HepG2 (cell line): ENCODE measurements at regions not wholly inside any gene's neighbourhood (a gene's known extent, or its start where the extent isn't known, plus 50 kb on each side); places are given as distances from the start of the nearest gene placed in this dataset.
A peak's percentile ranks its signal among the peaks of the same experiment; 100 is the strongest.

ENCODE experiments used
- ATAC-seq: fragments of 200-7000 bp; cut with Tn5 transposase; 3 replicates; pipeline ENCODE4 v1.9.1; 2020; ENCODE audit warnings: mild to moderate bottlenecking, moderate library complexity
- BruUV-seq: library from RNA; stranded (reverse); fragments of 400-500 nt; replicated peaks from 2 replicates; lab custom pipeline; 2021; lab: Mats Ljungman, UMichigan
- CTCF ChIA-PET: fragments of 300-600 bp; formaldehyde crosslinking; extraction: SDS; loops from one replicate; lab custom pipeline; 2021; ENCODE audit warnings: low total read pairs, inconsistent platforms, low intra/inter-chr PET ratio; lab: Yijun Ruan, JAX
- POLR2A ChIA-PET: fragments of 350-600 bp; sonication (Branson Sonifier 250); formaldehyde crosslinking; loops from one replicate; lab custom pipeline; 2020; ENCODE audit warnings: antibody characterized with exemption, inconsistent platforms; lab: Yijun Ruan, JAX
- DNase-seq: peaks from one replicate; pipeline ENCODE4 v3.0.0-alpha.2; 2015; ENCODE audit warnings: low spot score
- FAIRE-seq: peaks from 3 replicates; lab custom pipeline; 2011; peaks lifted over from hg19 to GRCh38; lab: Jason Lieb, UNC
- H2AFZ ChIP-seq: one replicate; pipeline ENCODE4 v1.6.1; 2011; ENCODE audit warnings: low read length, inconsistent platforms
- H3K27ac ChIP-seq: fragments of 300-600 bp; 3 replicates; pipeline ENCODE4 v1.8.0; 2011; ENCODE audit warnings: mixed run types, mild to moderate bottlenecking, mixed read lengths, low read length, inconsistent platforms; ENCODE audit not compliant: insufficient read depth; ENCODE audit errors: extremely low read length
- H3K27me3 ChIP-seq, 2 experiments: fragments of 200-600 bp in 1 of 2; 2 replicates in 1 of 2; 3 replicates in 1 of 2; pipeline versions ENCODE4 v1.6.0 to v1.8.0; 2011; ENCODE audit warnings: low read length in 2 of 2, mild to moderate bottlenecking in 2 of 2, moderate library complexity in 2 of 2, inconsistent platforms in 1 of 2; ENCODE audit not compliant: insufficient read depth in 2 of 2, control insufficient read depth in 1 of 2
- H3K36me3 ChIP-seq, 2 experiments: fragments of 200-600 bp in 1 of 2; replicated peaks in 1 of 2; 2 replicates in 1 of 2; 3 replicates in 1 of 2; pipeline versions ENCODE4 v1.5.1 to v1.8.0; 2011; ENCODE audit warnings: low read length in 2 of 2, inconsistent platforms in 1 of 2; ENCODE audit not compliant: insufficient read depth in 2 of 2, control insufficient read depth in 1 of 2
- H3K4me1 ChIP-seq: 2 replicates; pipeline ENCODE4 v1.5.1; 2012; ENCODE audit warnings: low read length, inconsistent platforms; ENCODE audit not compliant: insufficient read depth
- H3K4me2 ChIP-seq: 2 replicates; pipeline ENCODE4 v1.6.0; 2011; ENCODE audit warnings: low read depth, low read length, inconsistent platforms
- H3K4me3 ChIP-seq, 3 experiments: fragments of 200-600 bp in 1 of 3; sonication (generic), shearing (Covaris generic) in 1 of 3; replicated peaks in 1 of 3; 2 replicates each; pipeline ENCODE4 v1.5.1; 2011 to 2016; ENCODE audit warnings: low read length in 3 of 3, inconsistent platforms in 2 of 3, low read depth in 2 of 3, mild to moderate bottlenecking in 2 of 3, control low read depth in 1 of 3, mixed read lengths in 1 of 3; ENCODE audit not compliant: insufficient read depth in 1 of 3
- H3K79me2 ChIP-seq: one replicate; pipeline ENCODE4 v1.6.1; 2011; ENCODE audit warnings: low read length, inconsistent platforms; ENCODE audit not compliant: insufficient read depth
- H3K9ac ChIP-seq: 2 replicates; pipeline ENCODE4 v1.6.0; 2011; ENCODE audit warnings: mild to moderate bottlenecking, low read depth, low read length, inconsistent platforms; ENCODE audit not compliant: insufficient read depth
- H3K9me3 ChIP-seq: 2 replicates; pipeline ENCODE4 v1.5.1; 2012; ENCODE audit warnings: mild to moderate bottlenecking, low read length
- H4K20me1 ChIP-seq: 2 replicates; pipeline ENCODE4 v1.6.0; 2011; ENCODE audit warnings: inconsistent platforms, mild to moderate bottlenecking, low read length, moderate library complexity; ENCODE audit not compliant: insufficient read depth
- EP300 ChIP-seq, 3 experiments: sonication (generic) in 1 of 3; formaldehyde crosslinking in 1 of 3; IDR thresholded peaks; 2 replicates each; pipeline versions ENCODE4 v1.5.1 to v1.6.1; 2011 to 2020; ENCODE audit warnings: low read depth in 2 of 3, low read length in 2 of 3, borderline replicate concordance in 1 of 3, improper control_type of control experiment in 1 of 3, mild to moderate bottlenecking in 1 of 3, missing genetic modification reagents in 1 of 3, moderate library complexity in 1 of 3
- MAFF ChIP-seq: IDR thresholded peaks from 2 replicates; pipeline ENCODE4 v1.6.1; 2011; ENCODE audit warnings: low read depth, low read length, improper control_type of control experiment
- MAFK ChIP-seq, 2 experiments: IDR thresholded peaks in 1 of 2; conservative IDR thresholded peaks in 1 of 2; 2 replicates each; pipeline ENCODE4 v1.6.1; 2011; ENCODE audit warnings: improper control_type of control experiment in 2 of 2, low read length in 2 of 2
- SRSF9 ChIP-seq: fragments of 200-400 bp; formaldehyde crosslinking; IDR thresholded peaks from 2 replicates; pipeline ENCODE4 v1.6.1; 2018; ENCODE audit warnings: borderline replicate concordance, mild to moderate bottlenecking, low read depth, low read length; ENCODE audit not compliant: insufficient read depth, poor library complexity, severe bottlenecking
- ZMAT3 ChIP-seq: sonication (generic); formaldehyde crosslinking; conservative IDR thresholded peaks from 2 replicates; pipeline ENCODE4 v1.7.0; 2021; ENCODE audit warnings: missing genetic modification reagents
- ZNF33A ChIP-seq: sonication (generic); formaldehyde crosslinking; IDR thresholded peaks from 2 replicates; pipeline ENCODE4 v1.5.1; 2020; ENCODE audit warnings: missing genetic modification reagents, mild to moderate bottlenecking, moderate library complexity, borderline replicate concordance
- ZNF652 ChIP-seq: IDR thresholded peaks from 2 replicates; pipeline ENCODE4 v1.6.1; 2016; ENCODE audit warnings: low read depth, borderline replicate concordance
- ZNF839 ChIP-seq: sonication (generic); formaldehyde crosslinking; IDR thresholded peaks from 2 replicates; pipeline ENCODE4 v1.4.0; 2020; ENCODE audit warnings: missing genetic modification reagents, mild to moderate bottlenecking, borderline replicate concordance
- ZSCAN22 ChIP-seq: sonication (generic); formaldehyde crosslinking; IDR thresholded peaks from 2 replicates; pipeline ENCODE4 v1.4.0; 2020; ENCODE audit warnings: mild to moderate bottlenecking, missing genetic modification reagents
- WGBS: methylation state at CpG from one replicate; pipeline ENCODE4 v1.1.6; 2017; ENCODE audit warnings: low lambda C conversion rate; 5-methylcytosine and 5-hydroxymethylcytosine counted together
- in situ Hi-C: cut with HindIII; loops from 2 replicates; pipeline ENCODE4 v1.10.0; 2017; ENCODE audit warnings: low pct_unique_long_range_greater_than_20kb; ENCODE audit not compliant: extremely low pct_ligation_motif_present
- intact Hi-C: fragments of 100-400 bp; cut with micrococcal nuclease; formaldehyde crosslinking; loops from one replicate; pipeline ENCODE4 v1.10.0; 2022; ENCODE audit not compliant: unreplicated experiment
- TF ChIP-seq, protein P1 (sequence below), 2 experiments: sonication (generic) in 1 of 2; formaldehyde crosslinking in 1 of 2; IDR thresholded peaks; 2 replicates each; pipeline versions ENCODE4 v1.4.0 to v1.6.1; 2016 to 2020; ENCODE audit warnings: borderline replicate concordance in 1 of 2, low read depth in 1 of 2, mild to moderate bottlenecking in 1 of 2, missing genetic modification reagents in 1 of 2

DNA sequence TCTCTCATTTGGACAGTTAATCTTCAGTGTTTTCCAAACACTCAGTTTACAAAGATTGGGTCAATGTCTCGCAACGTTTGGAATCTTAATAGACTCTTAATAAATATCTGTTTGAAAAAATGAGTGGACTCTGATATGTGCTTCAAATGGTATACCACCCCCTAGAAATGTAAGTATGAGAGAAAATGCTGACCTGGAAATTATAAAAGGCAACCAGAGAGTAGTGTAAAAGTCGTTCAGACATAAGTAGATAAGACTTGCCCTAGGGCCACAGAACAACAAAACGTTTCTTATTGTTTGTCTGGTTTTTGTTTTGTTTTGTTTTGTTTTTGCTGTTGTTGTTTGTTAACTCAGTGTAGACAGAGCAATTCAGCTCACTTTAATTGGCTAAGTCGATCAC, 97.4 kb upstream of the SPTLC3 start:
- peak; percentile 70 for TF ChIP-seq MAFF
- no peak for TF ChIP-seq ZNF839 (CRISPR knock-in tag)
- TF ChIP-seq MAFK (conservative IDR thresholded peaks at IDR 0.05 in 1 of 2, IDR thresholded peaks at IDR 0.05 in 1 of 2; ENCODE audit: low read length in 2 of 2) = peak; percentile 76 to 84
- TF ChIP-seq, all 625 proteins: peak for 2
- Histone ChIP-seq H3K36me3 (no peaks in the 10 kb centered on the region), H2AFZ (no peak overlapping the region), H3K79me2 (no peaks in the 10 kb centered on the region), H3K4me3 (no peak overlapping the region), H3K9me3 (no peaks in the 10 kb centered on the region), H3K27me3 (no peaks in the 10 kb centered on the region), H3K9ac (no peak overlapping the region), H4K20me1 (no peaks in the 10 kb centered on the region), H3K4me1 (peaks cover 35% of the 10 kb centered on the region), H3K27ac (no peak overlapping the region), H3K4me2 (no peak overlapping the region)
- FAIRE-seq (no peak), DNase-seq (no peak), ATAC-seq (no peak)
- BruUV-seq = no TSS peak
- intact Hi-C loops = no loop called here
- in situ Hi-C loops = no loop called here
- CTCF ChIA-PET = no interaction called here
- POLR2A ChIA-PET = no interaction called here
- WGBS = 23% methylated on average over 5 of the region's 5 CpGs

DNA sequence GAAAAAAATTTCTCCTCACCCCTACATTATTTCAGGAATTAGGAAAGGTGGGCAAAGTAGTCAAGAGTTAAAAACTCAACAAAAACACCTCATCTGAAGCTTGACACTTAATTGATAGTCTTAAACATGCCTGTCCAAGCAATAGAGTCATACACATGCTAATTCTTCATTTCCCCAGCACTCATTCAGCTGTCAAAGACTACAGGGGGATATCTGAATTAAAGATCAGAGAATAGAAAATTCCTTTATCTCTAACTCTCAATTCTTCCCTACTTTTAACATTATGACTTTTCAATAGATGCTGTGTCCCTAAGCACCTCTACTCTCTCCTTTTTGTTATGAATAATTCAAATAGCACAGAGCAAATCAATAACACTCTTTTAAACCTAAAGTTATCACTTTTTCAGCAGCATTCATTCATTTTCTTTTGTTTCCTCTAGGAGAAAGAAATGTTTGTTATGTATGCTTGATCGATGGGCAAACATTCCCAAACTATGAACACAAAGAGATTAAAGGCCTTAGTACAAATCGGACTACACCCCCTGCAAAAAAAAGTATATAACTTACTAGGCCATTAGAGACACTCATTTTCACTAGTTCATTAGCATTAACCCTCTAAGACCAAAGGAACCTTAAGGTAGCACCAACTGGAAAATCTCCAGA, 94.9 kb upstream of the SPTLC3 start:
- H2AFZ ChIP-seq = no peak overlapping the region
- H3K9ac ChIP-seq = no peak overlapping the region
- peaks cover 43% of the 10 kb centered on the region for H3K4me1 ChIP-seq
- peak overlapping the region; percentile 14 for H3K27ac ChIP-seq
- no peaks in the 10 kb centered on the region for H3K79me2 ChIP-seq
- ChIA-PET POLR2A (no interaction called here), CTCF (interaction anchor here (1.3 kb wide), 1 partner anchor 11 kb away, joined by 3 read pairs; no protein-coding TSS in a partner anchor)
- no peak for FAIRE-seq
- H3K27me3 ChIP-seq = no peaks in the 10 kb centered on the region
- no peak overlapping the region for H3K4me3 ChIP-seq
- peak; percentile 69 for ATAC-seq
- peak; percentile 64 for DNase-seq
- H3K4me2 ChIP-seq = peak overlapping the region; percentile 30
- no peaks in the 10 kb centered on the region for H3K9me3 ChIP-seq
- no TSS peak for BruUV-seq
- in situ Hi-C loops = no loop called here
- H3K36me3 ChIP-seq = no peaks in the 10 kb centered on the region
- H4K20me1 ChIP-seq = no peaks in the 10 kb centered on the region
- intact Hi-C loops = no loop called here
- 2% methylated on average over 2 of the region's 2 CpGs for WGBS
- TF ChIP-seq EP300 (IDR thresholded peaks at IDR 0.05; ENCODE audit: low read depth in 2 of 2, low read length in 2 of 2) = peak in 1 of 2 experiments; percentile 43; a peak in 1 of 4 replicates
- no peak for TF ChIP-seq EP300 (CRISPR knock-in tag; IDR thresholded peaks at IDR 0.05; ENCODE audit: borderline replicate concordance)
- TF ChIP-seq ZNF652 (CRISPR knock-in tag) = peak; percentile 83
- TF ChIP-seq ZMAT3 = 0 out of 2 replicates have a peak, but pooled peaks have one; percentile 30
- no peak for TF ChIP-seq ZSCAN22 (CRISPR knock-in tag)
- TF ChIP-seq, protein P1, sequence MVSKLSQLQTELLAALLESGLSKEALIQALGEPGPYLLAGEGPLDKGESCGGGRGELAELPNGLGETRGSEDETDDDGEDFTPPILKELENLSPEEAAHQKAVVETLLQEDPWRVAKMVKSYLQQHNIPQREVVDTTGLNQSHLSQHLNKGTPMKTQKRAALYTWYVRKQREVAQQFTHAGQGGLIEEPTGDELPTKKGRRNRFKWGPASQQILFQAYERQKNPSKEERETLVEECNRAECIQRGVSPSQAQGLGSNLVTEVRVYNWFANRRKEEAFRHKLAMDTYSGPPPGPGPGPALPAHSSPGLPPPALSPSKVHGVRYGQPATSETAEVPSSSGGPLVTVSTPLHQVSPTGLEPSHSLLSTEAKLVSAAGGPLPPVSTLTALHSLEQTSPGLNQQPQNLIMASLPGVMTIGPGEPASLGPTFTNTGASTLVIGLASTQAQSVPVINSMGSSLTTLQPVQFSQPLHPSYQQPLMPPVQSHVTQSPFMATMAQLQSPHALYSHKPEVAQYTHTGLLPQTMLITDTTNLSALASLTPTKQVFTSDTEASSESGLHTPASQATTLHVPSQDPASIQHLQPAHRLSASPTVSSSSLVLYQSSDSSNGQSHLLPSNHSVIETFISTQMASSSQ (IDR thresholded peaks at IDR 0.05; ENCODE audit: low read depth) = 0 out of 2 replicates have a peak, but pooled peaks have one; percentile 33
- TF ChIP-seq, protein P1 (CRISPR knock-in tag; IDR thresholded peaks at IDR 0.05; ENCODE audit: borderline replicate concordance) = no peak
- TF ChIP-seq SRSF9 = no peak
- no peak for TF ChIP-seq ZNF33A
